Muscle layer of colon (tissue), 2 donors: ENCODE measurements at regions not wholly inside any gene's neighbourhood (a gene's known extent, or its start where the extent isn't known, plus 50 kb on each side); places are given as distances from the start of the nearest gene placed in this dataset.

Source experiments
- H3K27ac ChIP-seq: one replicate; pipeline ENCODE4 v1.7.0; 2013; ENCODE audit warnings: low read depth, mild to moderate bottlenecking, low read length, moderate library complexity
- H3K27me3 ChIP-seq, 2 donors: one replicate each; pipeline ENCODE4 v1.7.0; 2013; ENCODE audit warnings: low read length in 2 of 2, mild to moderate bottlenecking in 2 of 2; ENCODE audit not compliant: insufficient read depth in 2 of 2, control insufficient read depth in 1 of 2
- H3K36me3 ChIP-seq: one replicate; pipeline ENCODE4 v1.7.0; 2013; ENCODE audit warnings: mild to moderate bottlenecking, low read length; ENCODE audit not compliant: insufficient read depth
- H3K4me1 ChIP-seq: one replicate; pipeline ENCODE4 v1.7.0; 2013; ENCODE audit warnings: mild to moderate bottlenecking, low read length; ENCODE audit not compliant: insufficient read depth
- H3K4me3 ChIP-seq, 2 donors: one replicate each; pipeline ENCODE4 v1.7.0; 2013; ENCODE audit warnings: low read length in 2 of 2, low read depth in 1 of 2, mild to moderate bottlenecking in 1 of 2, moderate library complexity in 1 of 2
- H3K9ac ChIP-seq: one replicate; pipeline ENCODE4 v1.7.0; 2013; ENCODE audit warnings: low read length
- H3K9me3 ChIP-seq: one replicate; pipeline ENCODE4 v1.7.0; 2013; ENCODE audit warnings: mild to moderate bottlenecking, low read length
- donor health status: abdominal sarcoma.
- donor health status: Adenocarcinoma of cecum.

GRCh38 chrX:14386981-14387380 is 142.4 kb upstream of the GLRA2 start:
- H3K36me3 ChIP-seq, result no peaks in the 10 kb centered on the region
- no peaks in the 10 kb centered on the region for H3K9me3 ChIP-seq
- H3K9ac ChIP-seq, result no peak overlapping the region
- no peaks in the 10 kb centered on the region for H3K4me1 ChIP-seq
- no peaks in the 10 kb centered on the region for H3K27me3 ChIP-seq
- H3K4me3 ChIP-seq, result no peak overlapping the region
- H3K27ac ChIP-seq, result no peak overlapping the region

- no peak overlapping the region for H3K27ac ChIP-seq
- H3K36me3 ChIP-seq, result no peaks in the 10 kb centered on the region
- no peaks in the 10 kb centered on the region for H3K27me3 ChIP-seq
- no peaks in the 10 kb centered on the region for H3K4me1 ChIP-seq
- H3K4me3 ChIP-seq, result no peak overlapping the region
- H3K9me3 ChIP-seq, result no peaks in the 10 kb centered on the region
- H3K9ac ChIP-seq, result no peak overlapping the region
Observed at GRCh38 chrX:14380044-14380443, 149.3 kb upstream of the GLRA2 start.

- Histone ChIP-seq H3K4me3 (no peak overlapping the region), H3K9ac (no peak overlapping the region), H3K36me3 (no peaks in the 10 kb centered on the region), H3K27ac (no peak overlapping the region), H3K9me3 (no peaks in the 10 kb centered on the region), H3K27me3 (no peaks in the 10 kb centered on the region), H3K4me1 (no peaks in the 10 kb centered on the region)
Observed at GRCh38 chrX:14377427-14377826, 151.9 kb upstream of the GLRA2 start.

GRCh38 chrX:14363728-14364127 is 165.6 kb upstream of the GLRA2 start:
- Histone ChIP-seq H3K9me3 (no peaks in the 10 kb centered on the region), H3K36me3 (no peaks in the 10 kb centered on the region), H3K9ac (no peak overlapping the region), H3K27ac (no peak overlapping the region), H3K27me3 (no peaks in the 10 kb centered on the region), H3K4me1 (no peaks in the 10 kb centered on the region), H3K4me3 (no peak overlapping the region)

GRCh38 chrX:14362721-14363120 is 166.6 kb upstream of the GLRA2 start:
- Histone ChIP-seq H3K27ac (no peak overlapping the region), H3K27me3 (no peaks in the 10 kb centered on the region), H3K4me1 (no peaks in the 10 kb centered on the region), H3K4me3 (no peak overlapping the region), H3K9me3 (no peaks in the 10 kb centered on the region), H3K36me3 (no peaks in the 10 kb centered on the region), H3K9ac (no peak overlapping the region)

GRCh38 chrX:14361435-14361834 is 167.9 kb upstream of the GLRA2 start:
- H3K27ac ChIP-seq, result no peak overlapping the region
- no peaks in the 10 kb centered on the region for H3K27me3 ChIP-seq
- no peak overlapping the region for H3K9ac ChIP-seq
- H3K4me3 ChIP-seq, result no peak overlapping the region
- no peaks in the 10 kb centered on the region for H3K36me3 ChIP-seq
- no peaks in the 10 kb centered on the region for H3K9me3 ChIP-seq
- H3K4me1 ChIP-seq, result no peaks in the 10 kb centered on the region

GRCh38 chrX:14359727-14360126 is 169.6 kb upstream of the GLRA2 start:
- no peak overlapping the region for H3K9ac ChIP-seq
- no peaks in the 10 kb centered on the region for H3K27me3 ChIP-seq

GRCh38 chrX:14359316-14359715 is 170.0 kb upstream of the GLRA2 start:
- H3K4me3 ChIP-seq, result no peak overlapping the region
- no peaks in the 10 kb centered on the region for H3K36me3 ChIP-seq
- H3K27me3 ChIP-seq, result no peaks in the 10 kb centered on the region
- H3K9me3 ChIP-seq, result no peaks in the 10 kb centered on the region
- no peaks in the 10 kb centered on the region for H3K4me1 ChIP-seq
- H3K27ac ChIP-seq, result no peak overlapping the region
- H3K9ac ChIP-seq, result no peak overlapping the region

More at GRCh38 chrX:14359727-14360126, 169.6 kb upstream of the GLRA2 start:
- H3K9me3 ChIP-seq, result no peaks in the 10 kb centered on the region
- H3K27ac ChIP-seq, result no peak overlapping the region
- no peaks in the 10 kb centered on the region for H3K36me3 ChIP-seq
- no peak overlapping the region for H3K4me3 ChIP-seq
- no peaks in the 10 kb centered on the region for H3K4me1 ChIP-seq

GRCh38 chrX:14357314-14357713 is 172.0 kb upstream of the GLRA2 start:
- Histone ChIP-seq H3K4me1 (no peaks in the 10 kb centered on the region), H3K36me3 (no peaks in the 10 kb centered on the region), H3K9me3 (no peaks in the 10 kb centered on the region), H3K9ac (no peak overlapping the region), H3K27ac (no peak overlapping the region), H3K4me3 (no peak overlapping the region), H3K27me3 (no peaks in the 10 kb centered on the region)

- no peaks in the 10 kb centered on the region for H3K4me1 ChIP-seq
Observed at GRCh38 chrX:14356401-14356800, 172.9 kb upstream of the GLRA2 start.

GRCh38 chrX:14355556-14355955 is 173.8 kb upstream of the GLRA2 start:
- H3K9me3 ChIP-seq, result no peaks in the 10 kb centered on the region
- H3K9ac ChIP-seq, result no peak overlapping the region
- no peaks in the 10 kb centered on the region for H3K27me3 ChIP-seq
- no peak overlapping the region for H3K27ac ChIP-seq
- no peaks in the 10 kb centered on the region for H3K36me3 ChIP-seq
- H3K4me3 ChIP-seq, result no peak overlapping the region
- H3K4me1 ChIP-seq, result no peaks in the 10 kb centered on the region

More at GRCh38 chrX:14356401-14356800, 172.9 kb upstream of the GLRA2 start:
- no peak overlapping the region for H3K9ac ChIP-seq
- H3K27ac ChIP-seq, result no peak overlapping the region
- H3K27me3 ChIP-seq, result no peaks in the 10 kb centered on the region
- H3K4me3 ChIP-seq, result no peak overlapping the region
- no peaks in the 10 kb centered on the region for H3K9me3 ChIP-seq
- no peaks in the 10 kb centered on the region for H3K36me3 ChIP-seq

- Histone ChIP-seq H3K36me3 (no peaks in the 10 kb centered on the region), H3K9ac (no peak overlapping the region), H3K27me3 (no peaks in the 10 kb centered on the region)
Observed at GRCh38 chrX:14354521-14354920, 174.8 kb upstream of the GLRA2 start.

More at GRCh38 chrX:14354521-14354920, 174.8 kb upstream of the GLRA2 start:
- Histone ChIP-seq H3K27ac (no peak overlapping the region), H3K4me3 (no peak overlapping the region), H3K4me1 (no peaks in the 10 kb centered on the region), H3K9me3 (no peaks in the 10 kb centered on the region)
